GM12865 (cell line): ENCODE measurements at regions not wholly inside any gene's neighbourhood (a gene's known extent, or its start where the extent isn't known, plus 50 kb on each side); places are given as distances from the start of the nearest gene placed in this dataset.

Experiments used
- DNase-seq: peaks from one replicate; pipeline ENCODE4 v3.0.0; 2010; ENCODE audit warnings: low read depth
- H3K4me3 ChIP-seq: 2 replicates; pipeline ENCODE4 v1.5.1; 2011; ENCODE audit warnings: mild to moderate bottlenecking, low read depth, low read length, control low read depth
- TF ChIP-seq, protein P1 (sequence below): IDR thresholded peaks from 2 replicates; pipeline ENCODE4 v1.5.1; 2011; ENCODE audit warnings: low read length, control low read depth, low read depth, inconsistent platforms; ENCODE audit not compliant: insufficient read depth; ENCODE audit errors: missing control alignments

DNA sequence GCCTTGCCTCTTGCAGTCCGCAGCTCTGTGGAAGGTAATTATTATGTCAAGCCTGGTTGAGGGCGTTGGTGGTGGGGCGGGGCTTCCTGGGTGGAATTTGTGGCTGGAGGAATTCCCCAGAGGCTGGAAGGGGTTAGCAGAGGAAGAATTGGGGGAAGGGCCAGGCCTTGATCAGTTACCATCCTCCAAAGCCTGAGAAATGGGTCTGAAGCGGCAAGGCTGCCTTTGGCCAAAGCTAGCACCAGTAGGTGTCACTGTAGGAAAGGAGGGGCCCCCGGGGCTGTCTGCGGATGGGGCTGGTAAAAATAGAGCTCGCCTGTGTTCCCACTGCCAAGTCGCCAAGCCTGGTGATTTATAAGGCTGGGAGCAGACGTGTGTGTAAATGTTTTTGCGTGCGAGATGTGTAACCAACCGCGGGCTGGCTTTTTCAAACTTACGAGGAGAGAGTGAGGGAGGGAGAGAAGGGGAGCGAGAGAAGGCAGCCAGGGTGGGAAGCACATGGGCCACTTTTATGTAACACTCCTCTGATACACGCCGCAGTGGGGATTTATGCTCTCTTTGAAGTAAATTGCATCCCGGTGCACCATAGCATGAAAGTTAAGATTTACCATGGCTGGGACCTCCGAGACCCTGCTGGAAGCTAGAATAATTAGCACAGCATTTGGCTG, 367.0 kb downstream of the BCOR start:
- no peak overlapping the region for H3K4me3 ChIP-seq
- peak; percentile 49 for DNase-seq
- TF ChIP-seq, protein P1, sequence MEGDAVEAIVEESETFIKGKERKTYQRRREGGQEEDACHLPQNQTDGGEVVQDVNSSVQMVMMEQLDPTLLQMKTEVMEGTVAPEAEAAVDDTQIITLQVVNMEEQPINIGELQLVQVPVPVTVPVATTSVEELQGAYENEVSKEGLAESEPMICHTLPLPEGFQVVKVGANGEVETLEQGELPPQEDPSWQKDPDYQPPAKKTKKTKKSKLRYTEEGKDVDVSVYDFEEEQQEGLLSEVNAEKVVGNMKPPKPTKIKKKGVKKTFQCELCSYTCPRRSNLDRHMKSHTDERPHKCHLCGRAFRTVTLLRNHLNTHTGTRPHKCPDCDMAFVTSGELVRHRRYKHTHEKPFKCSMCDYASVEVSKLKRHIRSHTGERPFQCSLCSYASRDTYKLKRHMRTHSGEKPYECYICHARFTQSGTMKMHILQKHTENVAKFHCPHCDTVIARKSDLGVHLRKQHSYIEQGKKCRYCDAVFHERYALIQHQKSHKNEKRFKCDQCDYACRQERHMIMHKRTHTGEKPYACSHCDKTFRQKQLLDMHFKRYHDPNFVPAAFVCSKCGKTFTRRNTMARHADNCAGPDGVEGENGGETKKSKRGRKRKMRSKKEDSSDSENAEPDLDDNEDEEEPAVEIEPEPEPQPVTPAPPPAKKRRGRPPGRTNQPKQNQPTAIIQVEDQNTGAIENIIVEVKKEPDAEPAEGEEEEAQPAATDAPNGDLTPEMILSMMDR: peak; percentile 55

DNA sequence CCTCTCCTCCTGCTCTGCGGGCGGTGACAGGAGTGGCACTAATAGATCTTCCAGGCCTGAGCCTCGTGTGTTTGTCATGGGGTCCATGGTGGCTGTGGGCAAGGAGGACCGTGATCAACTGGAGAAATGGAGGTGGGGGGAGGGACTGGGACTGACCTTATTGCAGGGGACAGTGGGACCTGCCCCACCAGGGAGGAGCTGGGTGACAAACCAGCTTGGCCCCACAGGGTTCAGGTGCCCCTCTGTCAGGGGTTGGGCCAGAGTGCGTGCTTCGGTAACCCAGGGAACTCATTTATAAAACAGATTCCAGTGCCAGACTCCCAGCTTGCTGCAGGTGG, 366.5 kb downstream of the BCOR start:
- DNase-seq: no peak
- no peak overlapping the region for H3K4me3 ChIP-seq
- TF ChIP-seq, protein P1: no peak

DNA sequence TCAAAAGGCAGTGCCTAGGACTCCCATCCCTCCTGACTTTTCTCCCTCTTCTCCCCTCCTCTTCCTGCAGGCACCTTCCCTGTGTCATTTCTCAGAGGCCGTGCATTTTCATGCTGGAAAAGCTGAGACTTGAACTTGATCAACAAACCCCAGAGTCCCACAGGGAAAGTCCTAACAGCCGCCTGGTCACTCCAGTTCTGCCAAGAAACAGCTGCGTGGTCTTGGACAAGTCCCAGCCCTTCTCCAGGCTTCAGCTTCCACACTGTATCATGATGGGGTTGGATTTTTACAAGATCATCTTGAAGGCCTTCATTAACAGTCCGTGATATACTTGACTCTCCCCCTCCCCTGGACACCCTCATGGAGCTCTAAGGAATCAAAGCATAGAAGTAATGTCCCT, 366.0 kb downstream of the BCOR start:
- no peak overlapping the region for H3K4me3 ChIP-seq
- TF ChIP-seq, protein P1: no peak
- no peak for DNase-seq

DNA sequence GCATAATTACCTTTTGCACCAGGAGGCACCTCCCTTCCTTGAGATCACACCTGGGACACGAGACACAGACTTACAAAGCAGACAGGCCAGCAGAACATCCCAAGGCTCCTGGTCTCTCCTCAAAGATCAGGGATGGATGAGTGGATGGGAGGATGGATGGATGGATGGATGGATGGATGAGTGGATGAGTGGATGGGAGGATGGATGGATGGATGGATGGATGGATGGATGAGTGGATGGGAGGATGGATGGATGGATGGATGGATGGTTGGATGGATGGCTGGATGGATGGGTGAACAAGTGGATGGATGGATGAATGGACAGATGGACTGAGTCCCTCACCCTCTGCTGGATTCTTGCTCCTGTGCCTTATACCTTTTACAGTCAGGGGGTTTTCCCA, 364.0 kb downstream of the BCOR start:
- H3K4me3 ChIP-seq: no peak overlapping the region
- no peak for DNase-seq
- TF ChIP-seq, protein P1: no peak

DNA sequence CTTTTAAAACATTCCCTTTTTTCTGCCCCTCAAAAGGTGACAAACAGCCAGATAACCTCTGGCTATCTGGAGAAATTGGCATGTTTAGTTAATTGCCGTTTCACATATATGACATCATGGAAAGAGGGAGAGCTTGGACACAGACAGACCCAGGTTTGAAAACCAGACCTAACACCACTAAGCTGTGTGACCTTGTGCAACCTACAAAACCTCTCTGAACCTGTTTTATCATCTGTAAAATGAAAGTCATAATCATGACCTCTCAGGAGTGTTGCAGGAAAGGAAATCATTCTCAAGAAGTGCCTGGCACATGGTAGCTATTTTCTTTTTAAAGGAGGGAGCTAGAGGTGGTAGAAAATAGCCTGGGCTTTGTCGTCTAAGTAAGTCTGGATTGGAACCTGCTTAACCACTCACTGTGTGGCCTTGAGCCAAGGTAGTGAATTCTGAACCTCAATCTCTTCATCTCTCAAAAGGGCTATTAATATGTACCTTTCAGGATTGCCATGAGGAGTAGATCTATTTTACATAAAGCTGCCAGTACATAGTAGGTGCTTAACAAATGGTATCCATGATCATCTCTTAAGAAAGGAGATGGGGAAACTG, 363.5 kb downstream of the BCOR start:
- TF ChIP-seq, protein P1: no peak
- no peak for DNase-seq
- H3K4me3 ChIP-seq: no peak overlapping the region

DNA sequence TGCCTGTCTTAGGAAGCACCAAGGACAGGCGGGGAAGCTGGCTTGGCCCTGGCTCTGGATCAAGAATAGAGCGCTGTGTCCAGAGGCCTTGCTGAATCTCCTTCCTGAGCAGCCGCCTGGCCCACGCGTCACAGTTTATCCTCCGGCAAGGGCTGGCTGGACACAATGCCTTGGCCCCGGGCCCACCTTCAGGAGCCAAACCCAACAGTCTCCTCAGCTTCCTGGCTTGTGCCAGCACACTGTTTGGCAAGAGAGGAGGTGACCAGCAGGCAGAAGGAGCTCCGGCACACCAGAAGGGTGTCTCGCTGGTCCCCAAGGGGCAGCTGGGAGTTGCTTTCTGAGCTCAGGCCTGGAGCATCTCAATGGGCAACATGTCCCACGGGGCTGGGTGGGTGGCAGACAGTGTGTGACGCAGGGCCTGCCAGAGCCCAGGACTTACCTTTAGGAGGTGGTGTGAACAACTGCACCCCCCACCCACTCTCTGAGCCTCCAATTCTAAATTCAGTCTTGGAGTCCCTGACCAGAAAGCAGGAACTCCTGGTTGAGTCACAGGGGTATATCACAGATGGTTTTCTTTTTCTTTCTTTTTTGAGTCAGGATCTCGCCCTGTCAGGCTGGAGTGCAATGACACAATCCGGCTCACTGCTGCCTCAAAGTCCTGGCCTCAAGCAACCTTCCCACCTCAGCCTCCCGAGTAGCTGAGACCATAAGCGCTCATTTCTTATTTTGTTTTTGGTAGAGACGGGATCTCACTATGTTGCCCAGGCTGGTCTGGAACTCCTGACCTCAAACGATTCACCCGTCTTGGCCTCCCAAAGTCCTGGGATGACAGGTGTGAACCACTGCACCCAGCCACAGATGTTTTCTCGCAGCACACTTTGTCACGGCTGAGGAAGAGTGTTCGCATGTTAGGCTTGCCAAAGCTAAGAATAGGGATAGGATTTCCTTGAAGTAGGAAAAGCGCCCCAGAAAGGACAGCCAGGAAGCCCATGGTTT, 361.2 kb downstream of the BCOR start:
- TF ChIP-seq, protein P1: no peak
- DNase-seq: peak; percentile 1
- H3K4me3 ChIP-seq: no peak overlapping the region
